ENCODE measurements at regions not wholly inside any gene's neighbourhood (a gene's known extent, or its start where the extent isn't known, plus 50 kb on each side); places are given as distances from the start of the nearest gene placed in this dataset.

- no peaks in the 10 kb centered on the region for H3K9me3 ChIP-seq (ENCODE audit: low read length)
- no peak overlapping the region for H3K9ac ChIP-seq (ENCODE audit: low read length)
- H3K27ac ChIP-seq (ENCODE audit: low read length), result no peak overlapping the region
- H3K4me3 ChIP-seq (ENCODE audit: low read length), result no peak overlapping the region
- H3K4me2 ChIP-seq (ENCODE audit: low read length), result no peak overlapping the region
- H3K79me2 ChIP-seq (replicated peaks; ENCODE audit: insufficient read depth, low read length), result no peaks in the 10 kb centered on the region
- H3K9me2 ChIP-seq (ENCODE audit: insufficient read depth, low read length), result no peaks in the 10 kb centered on the region
- H3F3A ChIP-seq (ENCODE audit: insufficient read depth, low read length, poor library complexity, severe bottlenecking), result no peaks in the 10 kb centered on the region
- H2AFZ ChIP-seq (ENCODE audit: low read depth, low read length), result no peak overlapping the region
- no peaks in the 10 kb centered on the region for H4K20me1 ChIP-seq (ENCODE audit: insufficient read depth)
- H3K36me3 ChIP-seq (ENCODE audit: insufficient read depth, low read length), result no peaks in the 10 kb centered on the region
- TF ChIP-seq MXI1 (conservative IDR thresholded peaks at IDR 0.05; ENCODE audit: poor library complexity, severe bottlenecking) (no peak), POLR2AphosphoS5 (IDR thresholded peaks at IDR 0.05) (no peak), EZH2 (IDR thresholded peaks at IDR 0.05; ENCODE audit: borderline replicate concordance, insufficient read depth, low read length, poor library complexity, severe bottlenecking) (no peak), REST (IDR thresholded peaks at IDR 0.05; ENCODE audit: borderline replicate concordance) (no peak), TAF1 (IDR thresholded peaks at IDR 0.05; ENCODE audit: low read depth) (no peak)
- no peaks in the 10 kb centered on the region for H3K27me3 ChIP-seq (ENCODE audit: insufficient read depth, low read depth, low read length)
These were observed 264.0 kb upstream of the PRICKLE1 start for GRCh38 chr12:42853370-42854140.

GRCh38 chr12:42846782-42847181 lies 257.2 kb upstream of the PRICKLE1 start:
- no peak for TF ChIP-seq EZH2 (IDR thresholded peaks at IDR 0.05; ENCODE audit: borderline replicate concordance, insufficient read depth, low read length, poor library complexity, severe bottlenecking)
- TF ChIP-seq RAD21 (conservative IDR thresholded peaks at IDR 0.05), result no peak
- TF ChIP-seq MXI1 (conservative IDR thresholded peaks at IDR 0.05; ENCODE audit: poor library complexity, severe bottlenecking), result no peak
- TF ChIP-seq CTCF (IDR thresholded peaks at IDR 0.05; ENCODE audit: poor library complexity, severe bottlenecking), result no peak
- no peak for TF ChIP-seq TAF1 (IDR thresholded peaks at IDR 0.05; ENCODE audit: low read depth)
- TF ChIP-seq SMC3 (conservative IDR thresholded peaks at IDR 0.05; ENCODE audit: poor library complexity), result no peak
- TF ChIP-seq EP300 (conservative IDR thresholded peaks at IDR 0.05; ENCODE audit: poor library complexity, severe bottlenecking), result no peak
- TF ChIP-seq POLR2AphosphoS5 (IDR thresholded peaks at IDR 0.05), result no peak
- no peak for TF ChIP-seq REST (IDR thresholded peaks at IDR 0.05; ENCODE audit: borderline replicate concordance)
- no peaks in the 10 kb centered on the region for H3K36me3 ChIP-seq (ENCODE audit: insufficient read depth, low read length)
- H3K79me2 ChIP-seq (replicated peaks; ENCODE audit: insufficient read depth, low read length), result no peaks in the 10 kb centered on the region
- H3K27me3 ChIP-seq (ENCODE audit: insufficient read depth, low read depth, low read length), result no peaks in the 10 kb centered on the region
- no peak overlapping the region for H3K4me2 ChIP-seq (ENCODE audit: low read length)
- no peaks in the 10 kb centered on the region for H3K9me2 ChIP-seq (ENCODE audit: insufficient read depth, low read length)
- H4K20me1 ChIP-seq (ENCODE audit: insufficient read depth), result no peaks in the 10 kb centered on the region
- no peaks in the 10 kb centered on the region for H3K9me3 ChIP-seq (ENCODE audit: low read length)
- no peak overlapping the region for H3K4me3 ChIP-seq (ENCODE audit: low read length)
- H3K27ac ChIP-seq (ENCODE audit: low read length), result no peak overlapping the region
- H3F3A ChIP-seq (ENCODE audit: insufficient read depth, low read length, poor library complexity, severe bottlenecking), result no peaks in the 10 kb centered on the region
- H2AFZ ChIP-seq (ENCODE audit: low read depth, low read length), result no peak overlapping the region
- H3K9ac ChIP-seq (ENCODE audit: low read length), result no peak overlapping the region
